Mucosa of stomach (tissue), 1 donor: ENCODE measurements at regions not wholly inside any gene's neighbourhood (a gene's known extent, or its start where the extent isn't known, plus 50 kb on each side); places are given as distances from the start of the nearest gene placed in this dataset.
"Not testable (repeated sequence)": the region's sequence is repeated elsewhere in the genome, so short reads cannot be mapped to it uniquely, and the experiment has no call there.

Source experiments
- H3K27me3 ChIP-seq: one replicate; pipeline ENCODE4 v1.7.0; 2013; ENCODE audit warnings: mild to moderate bottlenecking, low read length; ENCODE audit not compliant: control insufficient read depth, insufficient read depth
- H3K36me3 ChIP-seq: one replicate; pipeline ENCODE4 v1.7.0; 2013; ENCODE audit warnings: low read length; ENCODE audit not compliant: control insufficient read depth, insufficient read depth
- H3K4me1 ChIP-seq: one replicate; pipeline ENCODE4 v1.7.0; 2013; ENCODE audit warnings: mild to moderate bottlenecking, low read length; ENCODE audit not compliant: control insufficient read depth, insufficient read depth
- H3K4me3 ChIP-seq: one replicate; pipeline ENCODE4 v1.7.0; 2013; ENCODE audit warnings: low read length
- H3K9ac ChIP-seq: one replicate; pipeline ENCODE4 v1.7.0; 2013; ENCODE audit warnings: mild to moderate bottlenecking, low read length, moderate library complexity
- H3K9me3 ChIP-seq: one replicate; pipeline ENCODE4 v1.7.0; 2013; ENCODE audit warnings: mild to moderate bottlenecking, low read length, moderate library complexity; ENCODE audit not compliant: control insufficient read depth
- donor health status: Pancreatic carcinoma.

GRCh38 chr13:63880705-63881104 is 2465.1 kb upstream of the PCDH20 start:
- Histone ChIP-seq H3K27me3 (no peaks in the 10 kb centered on the region), H3K4me3 (no peak overlapping the region), H3K9ac (no peak overlapping the region), H3K36me3 (no peaks in the 10 kb centered on the region), H3K4me1 (no peaks in the 10 kb centered on the region), H3K9me3 (no peaks in the 10 kb centered on the region)

- no peaks in the 10 kb centered on the region for H3K4me1 ChIP-seq
- no peaks in the 10 kb centered on the region for H3K9me3 ChIP-seq
- H3K27me3 ChIP-seq: no peaks in the 10 kb centered on the region
- no peak overlapping the region for H3K4me3 ChIP-seq
- no peaks in the 10 kb centered on the region for H3K36me3 ChIP-seq
- H3K9ac ChIP-seq: no peak overlapping the region
Measured at GRCh38 chr13:63873936-63874335, 2458.3 kb upstream of the PCDH20 start.

GRCh38 chr13:63864171-63864902 is 2448.7 kb upstream of the PCDH20 start:
- Histone ChIP-seq H3K9me3 (no peaks in the 10 kb centered on the region), H3K4me3 (no peak overlapping the region), H3K27me3 (no peaks in the 10 kb centered on the region), H3K4me1 (no peaks in the 10 kb centered on the region), H3K36me3 (no peaks in the 10 kb centered on the region), H3K9ac (no peak overlapping the region)

- Histone ChIP-seq H3K4me1 (no peaks in the 10 kb centered on the region), H3K9ac (no peak overlapping the region), H3K9me3 (no peaks in the 10 kb centered on the region), H3K4me3 (no peak overlapping the region), H3K27me3 (no peaks in the 10 kb centered on the region), H3K36me3 (no peaks in the 10 kb centered on the region)
Measured at GRCh38 chr13:63855457-63856118, 2439.9 kb upstream of the PCDH20 start.

- no peak overlapping the region for H3K4me3 ChIP-seq
- H3K36me3 ChIP-seq: no peaks in the 10 kb centered on the region
- H3K9ac ChIP-seq: no peak overlapping the region
- H3K9me3 ChIP-seq: no peaks in the 10 kb centered on the region
- no peaks in the 10 kb centered on the region for H3K27me3 ChIP-seq
- H3K4me1 ChIP-seq: no peaks in the 10 kb centered on the region
Measured at GRCh38 chr13:63853816-63854215, 2438.2 kb upstream of the PCDH20 start.

GRCh38 chr13:63851526-63851925 is 2435.9 kb upstream of the PCDH20 start:
- no peaks in the 10 kb centered on the region for H3K4me1 ChIP-seq
- H3K4me3 ChIP-seq: no peak overlapping the region
- no peaks in the 10 kb centered on the region for H3K36me3 ChIP-seq
- H3K9me3 ChIP-seq: no peaks in the 10 kb centered on the region
- H3K9ac ChIP-seq: no peak overlapping the region
- H3K27me3 ChIP-seq: no peaks in the 10 kb centered on the region

- Histone ChIP-seq H3K36me3 (no peaks in the 10 kb centered on the region), H3K9ac (no peak overlapping the region), H3K4me3 (no peak overlapping the region), H3K9me3 (no peaks in the 10 kb centered on the region), H3K27me3 (no peaks in the 10 kb centered on the region), H3K4me1 (no peaks in the 10 kb centered on the region)
Measured at GRCh38 chr13:63843766-63844699, 2428.4 kb upstream of the PCDH20 start.

- no peaks in the 10 kb centered on the region for H3K27me3 ChIP-seq
- no peak overlapping the region for H3K4me3 ChIP-seq
- H3K36me3 ChIP-seq: no peaks in the 10 kb centered on the region
- H3K9ac ChIP-seq: no peak overlapping the region
- H3K4me1 ChIP-seq: no peaks in the 10 kb centered on the region
- no peaks in the 10 kb centered on the region for H3K9me3 ChIP-seq
Measured at GRCh38 chr13:63842102-63842501, 2426.5 kb upstream of the PCDH20 start.

GRCh38 chr13:63840551-63841421 is 2425.1 kb upstream of the PCDH20 start:
- H3K4me1 ChIP-seq: no peaks in the 10 kb centered on the region
- no peak overlapping the region for H3K9ac ChIP-seq
- H3K4me3 ChIP-seq: no peak overlapping the region
- H3K36me3 ChIP-seq: no peaks in the 10 kb centered on the region
- H3K9me3 ChIP-seq: no peaks in the 10 kb centered on the region
- no peaks in the 10 kb centered on the region for H3K27me3 ChIP-seq

- H3K9ac ChIP-seq: no peak overlapping the region
- H3K27me3 ChIP-seq: no peaks in the 10 kb centered on the region
- no peaks in the 10 kb centered on the region for H3K9me3 ChIP-seq
- H3K4me3 ChIP-seq: no peak overlapping the region
- H3K36me3 ChIP-seq: no peaks in the 10 kb centered on the region
- no peaks in the 10 kb centered on the region for H3K4me1 ChIP-seq
Measured at GRCh38 chr13:63838366-63839110, 2422.9 kb upstream of the PCDH20 start.

GRCh38 chr13:63837701-63838100 is 2422.1 kb upstream of the PCDH20 start:
- not testable (repeated sequence) for H3K36me3 ChIP-seq, H3K4me3 ChIP-seq, H3K9me3 ChIP-seq

More at GRCh38 chr13:63837701-63838100, 2422.1 kb upstream of the PCDH20 start:
- H3K9ac ChIP-seq, H3K4me1 ChIP-seq, H3K27me3 ChIP-seq: not testable (repeated sequence)
